K562 (cell line): ENCODE measurements at regions not wholly inside any gene's neighbourhood (a gene's known extent, or its start where the extent isn't known, plus 50 kb on each side); places are given as distances from the start of the nearest gene placed in this dataset.
"Not testable (repeated sequence)": the region's sequence is repeated elsewhere in the genome, so short reads cannot be mapped to it uniquely, and the experiment has no call there.

ENCODE experiments used
- ATAC-seq: fragments of 200-7000 bp; cut with Tn5 transposase; 3 replicates; pipeline ENCODE4 v1.9.1; 2020; ENCODE audit warnings: moderate library complexity
- BruUV-seq: library from RNA; stranded (reverse); fragments of 400-500 nt; replicated peaks from 2 replicates; lab custom pipeline; 2021; lab: Mats Ljungman, UMichigan
- CTCF ChIA-PET: fragments of 300-600 bp; formaldehyde crosslinking; extraction: SDS; loops from one replicate; lab custom pipeline; 2021; ENCODE audit warnings: low intra/inter-chr PET ratio; lab: Yijun Ruan, JAX
- POLR2A ChIA-PET: fragments of 300-600, 350-650 bp; sonication (Branson Sonifier 250); formaldehyde crosslinking; extraction: SDS; loops from one replicate; lab custom pipeline; 2021; ENCODE audit warnings: antibody characterized with exemption, inconsistent platforms; lab: Yijun Ruan, JAX
- DNase-seq, 4 experiments: peaks; one replicate each; pipeline versions ENCODE4 v3.0.0 to v3.0.0-alpha.2; 2011 to 2018; ENCODE audit warnings: low spot score in 3 of 4, mixed read lengths in 3 of 4; ENCODE audit errors: extremely low read depth in 1 of 4
- FAIRE-seq: peaks from 2 replicates; lab custom pipeline; 2011; peaks lifted over from hg19 to GRCh38; lab: Jason Lieb, UNC
- H2AFZ ChIP-seq: 2 replicates; pipeline ENCODE4 v1.6.0; 2011; ENCODE audit warnings: low read depth, low read length, control low read depth, inconsistent platforms
- H3K27ac ChIP-seq: fragments of 200-600 bp; 3 replicates; pipeline ENCODE4 v1.8.0; 2011; ENCODE audit warnings: low read depth, mild to moderate bottlenecking, control low read depth, inconsistent platforms, low read length, moderate library complexity, mixed read lengths; ENCODE audit errors: extremely low read depth
- H3K27me3 ChIP-seq, 2 experiments: fragments of 300-600 bp in 1 of 2; 2 replicates in 1 of 2; 3 replicates in 1 of 2; pipeline versions ENCODE4 v1.6.0 to v1.8.0; 2011; ENCODE audit warnings: inconsistent platforms in 2 of 2, low read length in 2 of 2, mild to moderate bottlenecking in 1 of 2, mixed read lengths in 1 of 2, moderate library complexity in 1 of 2; ENCODE audit not compliant: control insufficient read depth in 2 of 2, insufficient read depth in 2 of 2
- H3K36me3 ChIP-seq: fragments of 300-600 bp; 3 replicates; pipeline ENCODE4 v1.8.0; 2011; ENCODE audit warnings: mild to moderate bottlenecking, low read length, inconsistent platforms; ENCODE audit not compliant: control insufficient read depth, insufficient read depth
- H3K4me1 ChIP-seq, 2 experiments: fragments of 200-600 bp in 1 of 2; replicated peaks in 1 of 2; 2 replicates in 1 of 2; 3 replicates in 1 of 2; pipeline versions ENCODE4 v1.5.1 to v1.8.0; 2011; ENCODE audit warnings: inconsistent platforms in 2 of 2, low read length in 2 of 2, mild to moderate bottlenecking in 1 of 2, mixed read lengths in 1 of 2, moderate library complexity in 1 of 2; ENCODE audit not compliant: control insufficient read depth in 2 of 2, insufficient read depth in 2 of 2
- H3K4me2 ChIP-seq: 2 replicates; pipeline ENCODE4 v1.6.1; 2011; ENCODE audit warnings: low read length, control low read depth, inconsistent platforms, mixed read lengths; ENCODE audit not compliant: insufficient read depth
- H3K4me3 ChIP-seq: fragments of 200-600 bp; sonication (generic), shearing (Covaris generic); 2 replicates; pipeline ENCODE4 v1.5.1; 2016; ENCODE audit warnings: control low read depth, inconsistent platforms
- H3K79me2 ChIP-seq: fragments of 200-600 bp; 3 replicates; pipeline ENCODE4 v1.8.0; 2011; ENCODE audit warnings: low read length, inconsistent platforms; ENCODE audit not compliant: control insufficient read depth, insufficient read depth
- H3K9ac ChIP-seq, 2 experiments: 2 replicates each; pipeline versions ENCODE4 v1.6.0 to v1.6.1; 2011; ENCODE audit warnings: low read depth in 2 of 2, low read length in 2 of 2, control low read depth in 1 of 2, inconsistent platforms in 1 of 2, mild to moderate bottlenecking in 1 of 2, mixed read lengths in 1 of 2; ENCODE audit not compliant: insufficient read depth in 1 of 2
- H3K9me1 ChIP-seq: one replicate; pipeline ENCODE4 v1.6.0; 2011; ENCODE audit warnings: inconsistent platforms, mild to moderate bottlenecking, low read length, moderate library complexity; ENCODE audit not compliant: control insufficient read depth, insufficient read depth
- H3K9me3 ChIP-seq: replicated peaks from 2 replicates; pipeline ENCODE4 v1.5.1; 2011; ENCODE audit warnings: low read depth, low read length, inconsistent platforms; ENCODE audit not compliant: control insufficient read depth, insufficient read depth
- H4K20me1 ChIP-seq: replicated peaks from 2 replicates; pipeline ENCODE4 v1.6.1; 2011; ENCODE audit warnings: low read length, inconsistent platforms, mixed read lengths; ENCODE audit not compliant: control insufficient read depth, insufficient read depth
- CHD1 ChIP-seq: fragments of 200-600 bp; sonication (generic); IDR thresholded peaks from one replicate; pipeline ENCODE4 v1.6.1; 2012; ENCODE audit warnings: mild to moderate bottlenecking, moderate library complexity, low read length, inconsistent platforms
- DACH1 ChIP-seq: fragments of 450-650 bp; IDR thresholded peaks from 2 replicates; pipeline ENCODE4 v1.6.1; 2018; ENCODE audit not compliant: partially characterized antibody
- FOXJ2 ChIP-seq: fragments of 200-800 bp; sonication (Bioruptor generic); IDR thresholded peaks from 2 replicates; pipeline ENCODE4 v1.6.1; 2016; ENCODE audit warnings: missing genetic modification characterization, missing compliant biosample characterization
- ILK ChIP-seq: fragments of 450-650 bp; IDR thresholded peaks from 2 replicates; pipeline ENCODE4 v1.6.1; 2016; ENCODE audit warnings: missing genetic modification characterization, low read depth, mild to moderate bottlenecking, missing compliant biosample characterization, moderate library complexity, borderline replicate concordance
- MTA3 ChIP-seq: fragments of 450-650 bp; formaldehyde crosslinking; IDR thresholded peaks from 2 replicates; pipeline ENCODE4 v1.6.1; 2017; ENCODE audit warnings: mild to moderate bottlenecking, borderline replicate concordance
- PBX2 ChIP-seq, 2 experiments: IDR thresholded peaks in 1 of 2; conservative IDR thresholded peaks in 1 of 2; 2 replicates each; pipeline ENCODE4 v1.6.1; 2016; ENCODE audit warnings: low read depth in 2 of 2, mild to moderate bottlenecking in 1 of 2, missing compliant biosample characterization in 1 of 2, missing genetic modification characterization in 1 of 2, moderate library complexity in 1 of 2
- RUNX1 ChIP-seq: sonication (generic); IDR thresholded peaks from 2 replicates; pipeline ENCODE4 v1.6.1; 2016; ENCODE audit warnings: antibody characterized with exemption, low read depth
- SMAD3 ChIP-seq: fragments of 450-650 bp; formaldehyde crosslinking; conservative IDR thresholded peaks from 2 replicates; pipeline ENCODE4 v1.4.0; 2020; ENCODE audit warnings: mild to moderate bottlenecking
- SUPT5H ChIP-seq: fragments of 450-650 bp; IDR thresholded peaks from 2 replicates; pipeline ENCODE4 v1.6.1; 2016
- ZNF431 ChIP-seq: sonication (generic); formaldehyde crosslinking; IDR thresholded peaks from 2 replicates; pipeline ENCODE4 v1.8.0; 2022; ENCODE audit warnings: mild to moderate bottlenecking, missing genetic modification reagents
- WGBS: fragments of 100-300 bp; shearing (Covaris generic); methylation state at CpG from one replicate; pipeline ENCODE4 v1.1.6; 2016; ENCODE audit warnings: low coverage, mixed read lengths; ENCODE audit not compliant: insufficient coverage; ENCODE audit errors: missing lambda C conversion rate; 5-methylcytosine and 5-hydroxymethylcytosine counted together
- in situ Hi-C: fragments of 300-500 bp; cut with MboI; formaldehyde crosslinking; loops from 4 replicates; pipeline ENCODE4 v1.15.0; 2018; ENCODE audit warnings: inconsistent platforms, mixed read lengths
- intact Hi-C: fragments of 100-400 bp; cut with micrococcal nuclease; formaldehyde crosslinking; loops from 2 replicates; pipeline ENCODE4 v1.14.2; 2022

GRCh38 chr5:152601806-152602732, 197.0 kb upstream of the NMUR2 start:
- Histone ChIP-seq H3K9me3 (no peaks in the 10 kb centered on the region), H3K9ac (no peak overlapping the region), H3K4me1 (no peaks in the 10 kb centered on the region), H3K36me3 (no peaks in the 10 kb centered on the region), H3K27me3 (no peaks in the 10 kb centered on the region), H3K9me1 (no peaks in the 10 kb centered on the region), H3K79me2 (no peaks in the 10 kb centered on the region), H3K4me3 (no peak overlapping the region)
- no TSS peak for BruUV-seq
- in situ Hi-C loops, result no loop called here
- FAIRE-seq, result no peak
- WGBS, result 0% methylated on average over 2 of the region's 2 CpGs
- POLR2A ChIA-PET, result interaction anchor here (0.6 kb wide), 1 partner anchor 749 kb away, joined by 3 read pairs; no protein-coding TSS in a partner anchor
- intact Hi-C loops, result no loop called here
- TF ChIP-seq MTA3 (no peak), CHD1 (no peak), SUPT5H (no peak), PBX2 (CRISPR knock-in tag; IDR thresholded peaks at IDR 0.05; ENCODE audit: low read depth) (no peak), PBX2 (tag; conservative IDR thresholded peaks at IDR 0.05; ENCODE audit: low read depth) (no peak), ZNF431 (CRISPR knock-in tag) (no peak), DACH1 (no peak), FOXJ2 (tag) (no peak), ILK (tag) (no peak), RUNX1 (no peak), SMAD3 (no peak)
- TF ChIP-seq, all 486 proteins: peak for 0
- Histone ChIP-seq H4K20me1 (no peaks in the 10 kb centered on the region), H3K4me2 (no peak overlapping the region), H2AFZ (no peak overlapping the region), H3K27ac (no peak overlapping the region)
- DNase-seq (no peak), ATAC-seq (no peak)
- CTCF ChIA-PET, result no interaction called here

- H3K4me2 ChIP-seq, H3K36me3 ChIP-seq, H3K4me3 ChIP-seq, H3K9me1 ChIP-seq, H2AFZ ChIP-seq, H3K27ac ChIP-seq, H4K20me1 ChIP-seq, H3K79me2 ChIP-seq, CTCF ChIA-PET, FAIRE-seq, DNase-seq, H3K9ac ChIP-seq, H3K27me3 ChIP-seq, POLR2A ChIA-PET, H3K4me1 ChIP-seq, BruUV-seq, ATAC-seq, intact Hi-C loops, in situ Hi-C loops, H3K9me3 ChIP-seq: not testable (repeated sequence)
- WGBS, result 5% methylated on average over 4 of the region's 4 CpGs
These were observed 201.0 kb upstream of the NMUR2 start for GRCh38 chr5:152606050-152606449.
